Central memory CD8-positive, alpha-beta T cell (primary cell): ENCODE measurements at regions not wholly inside any gene's neighbourhood (a gene's known extent, or its start where the extent isn't known, plus 50 kb on each side); places are given as distances from the start of the nearest gene placed in this dataset.

ENCODE experiments used
- ATAC-seq: fragments of 150-1000 bp; cut with Tn5 transposase; replicated peaks from 2 replicates; pipeline ENCODE4 v1.10.0; 2022; ENCODE audit warnings: mild to moderate bottlenecking, moderate FRiP score, moderate number of reproducible peaks; ENCODE audit not compliant: poor library complexity, severe bottlenecking; ENCODE audit errors: extremely low read depth
- DNase-seq, 2 donors: peaks; one replicate each; pipeline ENCODE4 v3.0.0; 2021; ENCODE audit warnings: low spot score in 2 of 2
- H3K27ac Mint-ChIP-seq: one replicate; pipeline ENCODE4 v1.8.0; 2022; ENCODE audit warnings: low read depth, mild to moderate bottlenecking, moderate library complexity, mixed read lengths
- H3K27me3 Mint-ChIP-seq: one replicate; pipeline ENCODE4 v1.8.0; 2022; ENCODE audit warnings: mixed read lengths
- H3K36me3 Mint-ChIP-seq: one replicate; pipeline ENCODE4 v1.8.0; 2022; ENCODE audit warnings: mild to moderate bottlenecking, moderate library complexity, mixed read lengths; ENCODE audit not compliant: insufficient read depth
- H3K4me1 Mint-ChIP-seq: one replicate; pipeline ENCODE4 v1.8.0; 2022; ENCODE audit warnings: mixed read lengths
- H3K4me3 Mint-ChIP-seq: one replicate; pipeline ENCODE4 v1.8.0; 2022; ENCODE audit warnings: mild to moderate bottlenecking, moderate library complexity, mixed read lengths
- H3K9me3 Mint-ChIP-seq: one replicate; pipeline ENCODE4 v1.8.0; 2022; ENCODE audit warnings: mixed read lengths

GRCh38 chr5:14048434-14048833 is 94.7 kb upstream of the TRIO start:
- DNase-seq: no peak
- no peak overlapping the region for H3K27ac Mint-ChIP-seq
- H3K9me3 Mint-ChIP-seq: no peaks in the 10 kb centered on the region
- no peaks in the 10 kb centered on the region for H3K4me1 Mint-ChIP-seq
- no peak for ATAC-seq
- H3K4me3 Mint-ChIP-seq: no peak overlapping the region
- no peaks in the 10 kb centered on the region for H3K36me3 Mint-ChIP-seq
- H3K27me3 Mint-ChIP-seq: peaks cover 12% of the 10 kb centered on the region

- Mint-ChIP-seq H3K36me3 (no peaks in the 10 kb centered on the region), H3K9me3 (no peaks in the 10 kb centered on the region), H3K4me3 (no peak overlapping the region), H3K27me3 (peaks cover 7% of the 10 kb centered on the region), H3K27ac (no peak overlapping the region), H3K4me1 (no peaks in the 10 kb centered on the region)
- DNase-seq (no peak), ATAC-seq (no peak)
These were observed 97.2 kb upstream of the DNAH5 start for GRCh38 chr5:14041528-14042192.

- ATAC-seq (no peak), DNase-seq (no peak)
- Mint-ChIP-seq H3K4me1 (no peaks in the 10 kb centered on the region), H3K4me3 (no peak overlapping the region), H3K36me3 (no peaks in the 10 kb centered on the region), H3K27ac (no peak overlapping the region), H3K9me3 (no peaks in the 10 kb centered on the region), H3K27me3 (peaks cover 7% of the 10 kb centered on the region)
These were observed 96.1 kb upstream of the DNAH5 start for GRCh38 chr5:14040542-14040941.

- no peaks in the 10 kb centered on the region for H3K9me3 Mint-ChIP-seq
These were observed 95.1 kb upstream of the DNAH5 start for GRCh38 chr5:14039576-14039975.

GRCh38 chr5:14039063-14039462 is 94.6 kb upstream of the DNAH5 start:
- H3K9me3 Mint-ChIP-seq: no peaks in the 10 kb centered on the region
- no peak for ATAC-seq
- no peak for DNase-seq
- H3K27me3 Mint-ChIP-seq: peaks cover 14% of the 10 kb centered on the region
- H3K4me1 Mint-ChIP-seq: no peaks in the 10 kb centered on the region
- no peak overlapping the region for H3K4me3 Mint-ChIP-seq
- no peak overlapping the region for H3K27ac Mint-ChIP-seq
- H3K36me3 Mint-ChIP-seq: no peaks in the 10 kb centered on the region

More at GRCh38 chr5:14039576-14039975, 95.1 kb upstream of the DNAH5 start:
- Mint-ChIP-seq H3K27ac (no peak overlapping the region), H3K36me3 (no peaks in the 10 kb centered on the region), H3K4me3 (no peak overlapping the region), H3K4me1 (no peaks in the 10 kb centered on the region), H3K27me3 (peaks cover 9% of the 10 kb centered on the region)
- ATAC-seq (no peak), DNase-seq (no peak)

- Mint-ChIP-seq H3K9me3 (no peaks in the 10 kb centered on the region), H3K36me3 (no peaks in the 10 kb centered on the region), H3K27me3 (peaks cover 16% of the 10 kb centered on the region), H3K27ac (no peak overlapping the region), H3K4me1 (no peaks in the 10 kb centered on the region), H3K4me3 (no peak overlapping the region)
- no peak for DNase-seq
- no peak for ATAC-seq
These were observed 94.0 kb upstream of the DNAH5 start for GRCh38 chr5:14038341-14038959.

GRCh38 chr5:14036947-14037346 is 92.5 kb upstream of the DNAH5 start:
- DNase-seq (no peak), ATAC-seq (no peak)
- Mint-ChIP-seq H3K4me3 (no peak overlapping the region), H3K27me3 (peaks cover 9% of the 10 kb centered on the region), H3K36me3 (no peaks in the 10 kb centered on the region), H3K27ac (no peak overlapping the region), H3K4me1 (no peaks in the 10 kb centered on the region), H3K9me3 (no peaks in the 10 kb centered on the region)

- H3K36me3 Mint-ChIP-seq: no peaks in the 10 kb centered on the region
- no peak for ATAC-seq
These were observed 92.0 kb upstream of the DNAH5 start for GRCh38 chr5:14036514-14036913.

GRCh38 chr5:14035859-14036503 is 91.5 kb upstream of the DNAH5 start:
- peaks cover 9% of the 10 kb centered on the region for H3K27me3 Mint-ChIP-seq
- H3K9me3 Mint-ChIP-seq: no peaks in the 10 kb centered on the region
- DNase-seq (no peak), ATAC-seq (no peak)
- no peak overlapping the region for H3K4me3 Mint-ChIP-seq
- H3K27ac Mint-ChIP-seq: no peak overlapping the region
- H3K36me3 Mint-ChIP-seq: no peaks in the 10 kb centered on the region
- no peaks in the 10 kb centered on the region for H3K4me1 Mint-ChIP-seq

More at GRCh38 chr5:14036514-14036913, 92.0 kb upstream of the DNAH5 start:
- Mint-ChIP-seq H3K9me3 (no peaks in the 10 kb centered on the region), H3K4me3 (no peak overlapping the region), H3K27ac (no peak overlapping the region), H3K4me1 (no peaks in the 10 kb centered on the region), H3K27me3 (peaks cover 9% of the 10 kb centered on the region)
- DNase-seq: no peak

- no peak for DNase-seq
- Mint-ChIP-seq H3K9me3 (no peaks in the 10 kb centered on the region), H3K4me3 (no peak overlapping the region), H3K4me1 (no peaks in the 10 kb centered on the region), H3K36me3 (no peaks in the 10 kb centered on the region), H3K27me3 (peaks cover 18% of the 10 kb centered on the region), H3K27ac (no peak overlapping the region)
- no peak for ATAC-seq
These were observed 90.5 kb upstream of the DNAH5 start for GRCh38 chr5:14034963-14035362.

- H3K9me3 Mint-ChIP-seq: no peaks in the 10 kb centered on the region
- no peaks in the 10 kb centered on the region for H3K4me1 Mint-ChIP-seq
- no peak overlapping the region for H3K4me3 Mint-ChIP-seq
- no peak overlapping the region for H3K27ac Mint-ChIP-seq
- ATAC-seq (no peak), DNase-seq (no peak)
- H3K36me3 Mint-ChIP-seq: no peaks in the 10 kb centered on the region
- H3K27me3 Mint-ChIP-seq: peaks cover 22% of the 10 kb centered on the region
These were observed 88.4 kb upstream of the DNAH5 start for GRCh38 chr5:14032918-14033317.

- ATAC-seq (no peak), DNase-seq (no peak)
- Mint-ChIP-seq H3K4me1 (no peaks in the 10 kb centered on the region), H3K36me3 (no peaks in the 10 kb centered on the region), H3K9me3 (no peaks in the 10 kb centered on the region), H3K27ac (no peak overlapping the region), H3K4me3 (no peak overlapping the region), H3K27me3 (peaks cover 16% of the 10 kb centered on the region)
These were observed 84.6 kb upstream of the DNAH5 start for GRCh38 chr5:14028938-14029584.

GRCh38 chr5:14028188-14028587 is 83.7 kb upstream of the DNAH5 start:
- H3K27ac Mint-ChIP-seq: no peak overlapping the region

More at GRCh38 chr5:14028188-14028587, 83.7 kb upstream of the DNAH5 start:
- DNase-seq: no peak
- ATAC-seq: no peak
- Mint-ChIP-seq H3K36me3 (no peaks in the 10 kb centered on the region), H3K9me3 (no peaks in the 10 kb centered on the region), H3K4me1 (no peaks in the 10 kb centered on the region), H3K27me3 (peaks cover 13% of the 10 kb centered on the region), H3K4me3 (no peak overlapping the region)
